Chondrocyte (in vitro differentiated cells): ENCODE measurements at regions not wholly inside any gene's neighbourhood (a gene's known extent, or its start where the extent isn't known, plus 50 kb on each side); places are given as distances from the start of the nearest gene placed in this dataset.

ENCODE experiments used
- DNase-seq: peaks from one replicate; pipeline ENCODE4 v3.0.0; 2021; ENCODE audit warnings: mixed read lengths, low spot score
- H3K27ac Mint-ChIP-seq: one replicate; pipeline ENCODE4 v1.8.0; 2021; ENCODE audit warnings: mild to moderate bottlenecking, moderate library complexity, mixed read lengths; ENCODE audit not compliant: unreplicated experiment
- H3K27me3 Mint-ChIP-seq: 2 replicates; pipeline ENCODE4 v1.8.0; 2021; ENCODE audit warnings: low read depth, mixed read lengths
- H3K36me3 Mint-ChIP-seq: 2 replicates; pipeline ENCODE4 v1.8.0; 2021; ENCODE audit warnings: low read depth, mixed read lengths
- H3K4me1 Mint-ChIP-seq: 2 replicates; pipeline ENCODE4 v1.8.0; 2021; ENCODE audit warnings: low read depth, mild to moderate bottlenecking, mixed read lengths
- H3K4me3 Mint-ChIP-seq: one replicate; pipeline ENCODE4 v1.8.0; 2021; ENCODE audit warnings: mild to moderate bottlenecking, moderate library complexity, mixed read lengths; ENCODE audit not compliant: unreplicated experiment
- H3K9me3 Mint-ChIP-seq: 2 replicates; pipeline ENCODE4 v1.8.0; 2021; ENCODE audit warnings: low read depth, mixed read lengths
- CTCF ChIP-seq: fragments of 200-600 bp; sonication (generic); IDR thresholded peaks from 2 replicates; pipeline ENCODE4 v1.5.0; 2021; ENCODE audit warnings: antibody characterized with exemption, mild to moderate bottlenecking, moderate library complexity

- Mint-ChIP-seq H3K27ac (no peak overlapping the region), H3K4me1 (peaks cover 8% of the 10 kb centered on the region)
- DNase-seq: no peak
Observed at GRCh38 chr9:111158363-111158762, 120.1 kb upstream of the LPAR1 start.

GRCh38 chr9:111154081-111154562, 115.9 kb upstream of the LPAR1 start:
- Mint-ChIP-seq H3K4me1 (peaks cover 2% of the 10 kb centered on the region), H3K9me3 (no peaks in the 10 kb centered on the region)
- no peak for DNase-seq

More at GRCh38 chr9:111158363-111158762, 120.1 kb upstream of the LPAR1 start:
- Mint-ChIP-seq H3K36me3 (no peaks in the 10 kb centered on the region), H3K9me3 (no peaks in the 10 kb centered on the region), H3K27me3 (no peaks in the 10 kb centered on the region), H3K4me3 (no peak overlapping the region)
- TF ChIP-seq CTCF: no peak

GRCh38 chr9:111152614-111153406, 114.5 kb upstream of the LPAR1 start:
- H3K4me3 Mint-ChIP-seq: no peak overlapping the region
- peaks cover 11% of the 10 kb centered on the region for H3K4me1 Mint-ChIP-seq
- H3K27me3 Mint-ChIP-seq: no peaks in the 10 kb centered on the region
- no peaks in the 10 kb centered on the region for H3K36me3 Mint-ChIP-seq
- no peak for DNase-seq
- H3K9me3 Mint-ChIP-seq: no peaks in the 10 kb centered on the region
- no peak overlapping the region for H3K27ac Mint-ChIP-seq
- no peak for TF ChIP-seq CTCF

More at GRCh38 chr9:111154081-111154562, 115.9 kb upstream of the LPAR1 start:
- no peak for TF ChIP-seq CTCF
- no peak overlapping the region for H3K4me3 Mint-ChIP-seq
- H3K27me3 Mint-ChIP-seq: no peaks in the 10 kb centered on the region
- no peak overlapping the region for H3K27ac Mint-ChIP-seq
- no peaks in the 10 kb centered on the region for H3K36me3 Mint-ChIP-seq

GRCh38 chr9:111151537-111151936, 113.3 kb upstream of the LPAR1 start:
- no peak for DNase-seq
- no peaks in the 10 kb centered on the region for H3K36me3 Mint-ChIP-seq
- H3K27me3 Mint-ChIP-seq: no peaks in the 10 kb centered on the region
- peaks cover 11% of the 10 kb centered on the region for H3K4me1 Mint-ChIP-seq
- peak; percentile 49 for TF ChIP-seq CTCF
- no peak overlapping the region for H3K4me3 Mint-ChIP-seq
- H3K9me3 Mint-ChIP-seq: no peaks in the 10 kb centered on the region
- H3K27ac Mint-ChIP-seq: no peak overlapping the region

- H3K27ac Mint-ChIP-seq: no peak overlapping the region
- TF ChIP-seq CTCF: no peak
- no peaks in the 10 kb centered on the region for H3K27me3 Mint-ChIP-seq
- peaks cover 11% of the 10 kb centered on the region for H3K4me1 Mint-ChIP-seq
- H3K9me3 Mint-ChIP-seq: no peaks in the 10 kb centered on the region
- no peak for DNase-seq
- H3K36me3 Mint-ChIP-seq: no peaks in the 10 kb centered on the region
- H3K4me3 Mint-ChIP-seq: no peak overlapping the region
Observed at GRCh38 chr9:111150181-111150580, 111.9 kb upstream of the LPAR1 start.
